Aorta (tissue), 5 donors: ENCODE measurements at regions not wholly inside any gene's neighbourhood (a gene's known extent, or its start where the extent isn't known, plus 50 kb on each side); places are given as distances from the start of the nearest gene placed in this dataset.

Experiments used
- ATAC-seq: fragments of 200-7000 bp; cut with Tn5 transposase; one replicate; pipeline ENCODE4 v1.9.1; 2022; ENCODE audit warnings: moderate library complexity; ENCODE audit not compliant: low FRiP score
- DNase-seq, 2 donors: peaks; one replicate each; pipeline ENCODE4 v3.0.0-alpha.2; 2020
- H3K27ac ChIP-seq, 2 donors: one replicate each; pipeline ENCODE4 v1.5.1; 2013; ENCODE audit warnings: low read length in 2 of 2, mild to moderate bottlenecking in 2 of 2, moderate library complexity in 2 of 2, control low read depth in 1 of 2, inconsistent platforms in 1 of 2, low read depth in 1 of 2
- H3K27me3 ChIP-seq, 2 donors: one replicate each; pipeline ENCODE4 v1.6.1; 2013; ENCODE audit warnings: control low read depth in 1 of 2, low read length in 1 of 2, mild to moderate bottlenecking in 1 of 2, moderate library complexity in 1 of 2; ENCODE audit not compliant: insufficient read depth in 2 of 2, control insufficient read depth in 1 of 2
- H3K36me3 ChIP-seq, 2 donors: one replicate each; pipeline ENCODE4 v1.6.1; 2013; ENCODE audit warnings: control low read depth in 1 of 2, low read length in 1 of 2, mild to moderate bottlenecking in 1 of 2; ENCODE audit not compliant: insufficient read depth in 2 of 2, control insufficient read depth in 1 of 2
- H3K4me1 ChIP-seq, 2 donors: one replicate each; pipeline ENCODE4 v1.6.1; 2013; ENCODE audit warnings: low read length in 2 of 2, control low read depth in 1 of 2, mild to moderate bottlenecking in 1 of 2, moderate library complexity in 1 of 2; ENCODE audit not compliant: insufficient read depth in 2 of 2, control insufficient read depth in 1 of 2
- H3K4me3 ChIP-seq, 2 donors: one replicate each; pipeline ENCODE4 v1.5.1; 2013; ENCODE audit warnings: low read length in 2 of 2, control low read depth in 1 of 2, mild to moderate bottlenecking in 1 of 2
- H3K9me3 ChIP-seq: one replicate; pipeline ENCODE4 v1.6.1; 2013; ENCODE audit warnings: mild to moderate bottlenecking, low read length; ENCODE audit not compliant: control insufficient read depth
- WGBS, 2 donors: extraction: QIAGEN DNeasy Blood & Tissue Kit; methylation state at CpG; one replicate each; pipeline ENCODE4 v1.1.7; 2013; 5-methylcytosine and 5-hydroxymethylcytosine counted together
- intact Hi-C, 2 donors: fragments of 100-400 bp; cut with DNase I; formaldehyde crosslinking; loops; one replicate each; pipeline versions ENCODE4 v1.14.2 to v1.15.0; 2022
- donor health status: healthy with polysubstance abuse.
- donor health status: Bipolar disorder and iron deficiency.
- donor health status: DM: no; HTN: no; CAD: no.
- donor health status: DM: no; HTN: no; CAD: no.
- donor health status: DM: yes; HTN: yes; CAD: no.

DNA sequence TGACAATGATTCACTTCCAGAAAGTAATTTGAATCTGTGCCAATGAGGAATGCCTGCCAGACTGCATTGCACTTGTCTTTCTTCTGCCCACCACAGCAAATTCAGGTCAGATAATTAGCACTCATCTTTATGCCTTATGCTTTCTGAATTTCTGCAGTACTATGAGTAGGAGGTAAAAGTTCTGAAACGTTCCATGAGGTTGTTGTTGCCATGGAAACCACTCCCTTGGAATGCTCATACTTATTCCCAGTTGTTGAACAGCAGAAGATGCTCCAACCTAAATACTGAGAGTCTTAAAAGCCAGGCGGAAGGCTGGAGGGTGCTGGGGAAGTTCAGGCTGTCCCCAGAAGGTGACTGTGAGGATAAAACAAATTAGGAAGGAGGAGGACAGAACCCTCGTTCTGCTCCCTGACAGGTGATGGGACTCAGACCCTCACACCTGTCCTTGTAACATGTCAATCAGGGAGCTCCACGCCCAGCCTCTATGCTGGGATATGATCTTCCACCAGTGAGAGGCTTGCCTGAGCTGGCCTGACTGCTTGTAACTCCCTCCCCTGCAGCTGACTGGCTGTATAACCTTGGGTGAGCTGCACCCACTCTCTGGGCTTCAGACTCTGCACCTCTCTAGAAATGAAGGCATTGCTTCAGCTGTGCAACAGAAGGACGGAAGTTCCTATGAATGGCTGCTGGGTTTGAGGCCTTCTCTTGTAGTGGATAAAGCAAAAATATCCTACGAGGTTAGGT is 554.3 kb upstream of the MGMT start:
- no peak for ATAC-seq
- intact Hi-C loops = no loop called here

GRCh38 chr10:128914681-128915080 is 552.4 kb upstream of the MGMT start:
- H3K27me3 ChIP-seq = no peaks in the 10 kb centered on the region
- 52 to 54% methylated on average over 9 of the region's 9 CpGs for WGBS, 2 donors
- H3K4me1 ChIP-seq = no peaks in the 10 kb centered on the region
- no peak overlapping the region for H3K27ac ChIP-seq
- no peak overlapping the region for H3K4me3 ChIP-seq
- DNase-seq (no peak), ATAC-seq (no peak)
- H3K36me3 ChIP-seq = no peaks in the 10 kb centered on the region
- H3K9me3 ChIP-seq = peaks cover 2% of the 10 kb centered on the region
- intact Hi-C loops = no loop called here

More for the DNA sequence above, 554.3 kb upstream of the MGMT start:
- 66 to 68% methylated on average over 6 of the region's 6 CpGs for WGBS, 2 donors
- Histone ChIP-seq H3K4me1 (no peaks in the 10 kb centered on the region), H3K27ac (no peak overlapping the region), H3K36me3 (no peaks in the 10 kb centered on the region), H3K9me3 (peaks cover 2% of the 10 kb centered on the region), H3K27me3 (no peaks in the 10 kb centered on the region), H3K4me3 (no peak overlapping the region)
- DNase-seq = no peak

GRCh38 chr10:128915630-128916029 is 551.4 kb upstream of the MGMT start:
- no peak for ATAC-seq
- H3K4me3 ChIP-seq = no peak overlapping the region
- intact Hi-C loops = no loop called here

GRCh38 chr10:128916383-128916782 is 550.7 kb upstream of the MGMT start:
- DNase-seq (no peak), ATAC-seq (no peak)
- Histone ChIP-seq H3K27me3 (no peaks in the 10 kb centered on the region), H3K4me3 (no peak overlapping the region), H3K4me1 (no peaks in the 10 kb centered on the region), H3K27ac (no peak overlapping the region), H3K9me3 (peaks cover 2% of the 10 kb centered on the region), H3K36me3 (no peaks in the 10 kb centered on the region)
- intact Hi-C loops = no loop called here
- WGBS, 2 donors = 78 to 80% methylated on average over 4 of the region's 4 CpGs

More at GRCh38 chr10:128915630-128916029, 551.4 kb upstream of the MGMT start:
- no peak for DNase-seq
- H3K4me1 ChIP-seq = no peaks in the 10 kb centered on the region
- H3K9me3 ChIP-seq = peaks cover 2% of the 10 kb centered on the region
- WGBS, 2 donors = 74 to 85% methylated on average over 10 of the region's 10 CpGs
- no peak overlapping the region for H3K27ac ChIP-seq
- no peaks in the 10 kb centered on the region for H3K36me3 ChIP-seq
- H3K27me3 ChIP-seq = no peaks in the 10 kb centered on the region

DNA sequence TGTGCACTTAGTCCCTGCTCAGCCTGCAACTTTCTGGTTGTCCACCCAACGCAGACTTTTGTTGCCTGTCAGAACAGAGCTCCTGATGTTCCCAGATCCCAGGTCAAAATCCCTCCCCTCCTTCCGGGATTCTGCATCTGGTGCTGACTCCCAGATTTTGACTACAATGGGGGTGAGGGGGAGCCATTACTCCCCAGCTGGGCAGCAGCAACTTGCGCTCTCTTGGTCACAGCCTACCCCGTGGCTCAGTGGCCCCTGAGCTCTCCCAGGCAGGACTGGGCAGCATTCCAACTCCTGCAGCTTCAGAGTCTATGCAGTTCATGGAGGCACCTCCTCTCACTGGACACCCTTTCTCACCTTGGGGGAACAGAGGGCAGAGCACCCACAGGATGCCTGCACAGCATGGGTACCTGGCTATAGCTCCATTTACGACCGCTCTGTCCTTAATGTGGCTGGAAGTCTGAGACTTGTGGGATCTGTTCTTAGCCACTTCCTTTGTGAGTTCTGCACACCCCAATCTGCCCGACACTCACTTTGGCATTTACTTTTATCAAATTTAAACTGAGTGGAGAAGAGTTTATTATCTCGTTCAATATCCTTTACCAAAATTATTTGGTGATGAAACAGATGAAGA is 545.5 kb upstream of the MGMT start:
- no peak for DNase-seq
- no peak overlapping the region for H3K4me3 ChIP-seq
- ATAC-seq = no peak
- H3K9me3 ChIP-seq = peaks cover 2% of the 10 kb centered on the region
- whole genome bisulfite sequencing, 2 donors = 83 to 85% methylated on average over 8 of the region's 8 CpGs
- H3K27ac ChIP-seq = no peak overlapping the region
- no peaks in the 10 kb centered on the region for H3K4me1 ChIP-seq
- no peaks in the 10 kb centered on the region for H3K36me3 ChIP-seq
- H3K27me3 ChIP-seq = no peaks in the 10 kb centered on the region
- intact Hi-C loops = no loop called here

GRCh38 chr10:128922172-128922571 is 544.9 kb upstream of the MGMT start:
- DNase-seq (no peak), ATAC-seq (no peak)
- Histone ChIP-seq H3K36me3 (no peaks in the 10 kb centered on the region), H3K9me3 (peaks cover 2% of the 10 kb centered on the region), H3K4me1 (no peaks in the 10 kb centered on the region), H3K4me3 (no peak overlapping the region), H3K27me3 (no peaks in the 10 kb centered on the region), H3K27ac (no peak overlapping the region)
- intact Hi-C loops = no loop called here
- 53 to 80% methylated on average over 2 of the region's 2 CpGs for WGBS, 2 donors

GRCh38 chr10:128922619-128923196 is 544.3 kb upstream of the MGMT start:
- no peaks in the 10 kb centered on the region for H3K9me3 ChIP-seq
- DNase-seq (no peak), ATAC-seq (no peak)
- WGBS, 2 donors = 63 to 64% methylated on average over 11 of the region's 11 CpGs
- no peak overlapping the region for H3K4me3 ChIP-seq
- H3K36me3 ChIP-seq = no peaks in the 10 kb centered on the region
- H3K27me3 ChIP-seq = no peaks in the 10 kb centered on the region
- intact Hi-C loops = no loop called here
- no peak overlapping the region for H3K27ac ChIP-seq
- no peaks in the 10 kb centered on the region for H3K4me1 ChIP-seq

- Histone ChIP-seq H3K9me3 (no peaks in the 10 kb centered on the region), H3K27me3 (no peaks in the 10 kb centered on the region), H3K36me3 (no peaks in the 10 kb centered on the region), H3K4me3 (no peak overlapping the region), H3K27ac (no peak overlapping the region), H3K4me1 (no peaks in the 10 kb centered on the region)
- WGBS, 2 donors = 92 to 98% methylated on average over 4 of the region's 4 CpGs
- DNase-seq (no peak), ATAC-seq (no peak)
- intact Hi-C loops = no loop called here
Measured at GRCh38 chr10:128924918-128925317, 542.1 kb upstream of the MGMT start.

DNA sequence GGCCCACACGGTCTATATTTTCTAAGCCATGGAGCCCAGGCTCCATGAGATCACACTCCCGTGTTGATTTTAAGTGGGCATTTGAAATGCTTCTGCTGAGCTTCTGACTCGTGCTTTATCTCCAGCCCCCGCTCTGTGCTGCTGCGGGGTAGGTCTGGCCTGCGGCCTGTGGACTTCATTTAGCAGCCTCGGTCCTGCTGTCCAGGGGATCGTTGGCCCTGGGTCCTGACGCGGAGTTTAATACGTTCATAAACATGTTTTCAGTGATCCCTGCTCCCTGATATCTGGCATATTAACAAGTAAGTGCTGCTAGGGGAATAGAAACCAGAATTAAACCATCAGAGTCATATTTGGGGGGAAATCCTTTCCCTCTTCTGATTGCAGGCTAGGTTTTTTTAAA is 540.3 kb upstream of the MGMT start:
- 84 to 86% methylated on average over 11 of the region's 11 CpGs for WGBS, 2 donors
- H3K27me3 ChIP-seq = no peaks in the 10 kb centered on the region
- no peak for ATAC-seq
- H3K4me3 ChIP-seq = no peak overlapping the region
- no peak for DNase-seq
- H3K36me3 ChIP-seq = no peaks in the 10 kb centered on the region
- H3K4me1 ChIP-seq = no peaks in the 10 kb centered on the region
- no peaks in the 10 kb centered on the region for H3K9me3 ChIP-seq
- intact Hi-C loops = no loop called here
- no peak overlapping the region for H3K27ac ChIP-seq
